Karpas-422 (cell line): ENCODE measurements at regions not wholly inside any gene's neighbourhood (a gene's known extent, or its start where the extent isn't known, plus 50 kb on each side); places are given as distances from the start of the nearest gene placed in this dataset.

Experiments
- DNase-seq: peaks from one replicate; pipeline ENCODE4 v3.0.0-alpha.2; 2015
- H2AFZ ChIP-seq: fragments of 200-600 bp; sonication (generic); 2 replicates; pipeline ENCODE4 v1.6.1; 2014; ENCODE audit warnings: antibody characterized with exemption, low read length, mixed read lengths
- H3K27ac ChIP-seq: fragments of 200-600 bp; sonication (generic); 2 replicates; pipeline ENCODE4 v1.5.1; 2014; ENCODE audit warnings: mild to moderate bottlenecking, low read length, moderate library complexity
- H3K27me3 ChIP-seq: fragments of 200-600 bp; sonication (generic); 2 replicates; pipeline ENCODE4 v1.6.1; 2014; ENCODE audit warnings: low read length, mixed read lengths
- H3K36me3 ChIP-seq: fragments of 200-600 bp; sonication (generic); 2 replicates; pipeline ENCODE4 v1.6.1; 2014; ENCODE audit warnings: low read length, mixed read lengths; ENCODE audit not compliant: insufficient read depth
- H3K4me1 ChIP-seq: fragments of 200-600 bp; sonication (generic); 2 replicates; pipeline ENCODE4 v1.6.1; 2014; ENCODE audit warnings: mild to moderate bottlenecking, low read length, mixed read lengths
- H3K4me2 ChIP-seq: fragments of 200-600 bp; sonication (generic); 2 replicates; pipeline ENCODE4 v1.6.1; 2014; ENCODE audit warnings: low read length, low read depth, mild to moderate bottlenecking; ENCODE audit not compliant: poor library complexity, severe bottlenecking
- H3K4me3 ChIP-seq: fragments of 200-600 bp; sonication (generic); 2 replicates; pipeline ENCODE4 v1.5.1; 2014; ENCODE audit warnings: mild to moderate bottlenecking, antibody characterized with exemption, low read length, mixed read lengths
- H3K79me2 ChIP-seq: fragments of 200-600 bp; sonication (generic); 2 replicates; pipeline ENCODE4 v1.6.1; 2014; ENCODE audit warnings: mild to moderate bottlenecking, low read length, mixed read lengths
- H3K9ac ChIP-seq: fragments of 200-600 bp; sonication (generic); 2 replicates; pipeline ENCODE4 v1.6.0; 2014; ENCODE audit warnings: low read length
- H3K9me2 ChIP-seq: fragments of 200-600 bp; sonication (generic), shearing (Covaris generic); replicated peaks from 2 replicates; pipeline ENCODE4 v1.6.0; 2014; ENCODE audit warnings: mild to moderate bottlenecking, low read length, moderate library complexity; ENCODE audit not compliant: insufficient read depth
- H3K9me3 ChIP-seq: fragments of 300-700, 200-600 bp; sonication (generic); 2 replicates; pipeline ENCODE4 v1.6.1; 2014; ENCODE audit warnings: low read length, mixed read lengths
- H4K20me1 ChIP-seq: fragments of 200-600 bp; sonication (generic); 2 replicates; pipeline ENCODE4 v1.6.1; 2014; ENCODE audit warnings: mild to moderate bottlenecking, antibody characterized with exemption, low read length, low read depth; ENCODE audit not compliant: insufficient read depth

DNA sequence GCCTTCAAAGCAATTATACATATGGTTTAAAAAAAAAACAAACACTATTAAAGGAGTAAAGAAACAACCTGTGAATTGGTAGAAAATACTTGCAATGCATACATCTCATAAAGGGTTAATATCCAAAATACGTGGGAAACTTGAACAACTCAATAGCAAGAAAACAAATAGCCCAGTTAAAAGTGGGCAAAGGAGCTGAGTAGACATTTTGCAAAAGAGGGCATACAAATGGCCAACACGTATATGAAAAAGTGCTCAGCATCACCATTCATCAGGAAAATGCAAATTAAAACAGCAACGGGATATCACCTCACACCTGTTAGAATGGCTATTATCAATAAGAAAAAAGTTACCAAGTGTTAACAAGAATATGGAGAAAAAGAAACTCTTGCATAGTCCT, 298.3 kb upstream of the RBMS1 start:
- no peak for DNase-seq
- Histone ChIP-seq H3K4me1 (no peaks in the 10 kb centered on the region), H3K4me3 (no peak overlapping the region), H3K27ac (no peak overlapping the region), H3K79me2 (no peaks in the 10 kb centered on the region), H3K36me3 (no peaks in the 10 kb centered on the region), H2AFZ (no peak overlapping the region), H3K9me2 (no peaks in the 10 kb centered on the region), H3K9ac (no peak overlapping the region), H4K20me1 (no peaks in the 10 kb centered on the region), H3K27me3 (no peaks in the 10 kb centered on the region), H3K9me3 (no peaks in the 10 kb centered on the region), H3K4me2 (no peak overlapping the region)

DNA sequence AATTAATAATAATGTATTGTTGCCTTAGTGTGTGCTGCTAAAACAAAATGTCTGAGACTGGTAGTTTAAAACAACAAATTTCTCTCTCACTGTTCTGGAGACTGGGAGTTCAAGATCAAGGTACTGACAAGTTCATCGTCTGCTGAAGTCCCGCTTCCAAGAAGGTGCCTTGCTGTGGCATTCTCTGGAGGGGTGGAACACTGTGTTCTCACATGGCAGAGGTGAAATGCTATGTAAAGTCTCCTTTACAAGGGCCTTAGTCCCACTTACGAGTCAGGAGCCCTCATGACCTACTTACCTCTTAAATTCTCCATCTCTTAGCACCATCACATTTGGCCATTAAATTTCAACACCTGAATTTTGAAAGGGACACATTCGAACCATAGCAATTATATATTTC, 299.2 kb upstream of the RBMS1 start:
- Histone ChIP-seq H3K9me3 (no peaks in the 10 kb centered on the region), H3K4me3 (no peak overlapping the region), H3K4me2 (no peak overlapping the region), H3K4me1 (no peaks in the 10 kb centered on the region), H3K27me3 (no peaks in the 10 kb centered on the region), H2AFZ (no peak overlapping the region), H4K20me1 (no peaks in the 10 kb centered on the region), H3K9ac (no peak overlapping the region), H3K36me3 (no peaks in the 10 kb centered on the region), H3K9me2 (no peaks in the 10 kb centered on the region), H3K27ac (no peak overlapping the region), H3K79me2 (no peaks in the 10 kb centered on the region)
- no peak for DNase-seq

GRCh38 chr2:160794926-160795325, 301.3 kb upstream of the RBMS1 start:
- DNase-seq: no peak

GRCh38 chr2:160803881-160804280, 310.3 kb upstream of the RBMS1 start:
- DNase-seq: no peak
- Histone ChIP-seq H3K4me2 (no peak overlapping the region), H3K9me3 (no peaks in the 10 kb centered on the region; the same call in 1 of the 2 replicates), H3K27ac (no peak overlapping the region), H3K9ac (no peak overlapping the region), H3K36me3 (no peaks in the 10 kb centered on the region), H4K20me1 (no peaks in the 10 kb centered on the region), H3K4me3 (no peak overlapping the region), H3K79me2 (no peaks in the 10 kb centered on the region), H2AFZ (no peak overlapping the region), H3K4me1 (peaks cover 14% of the 10 kb centered on the region), H3K27me3 (no peaks in the 10 kb centered on the region), H3K9me2 (no peaks in the 10 kb centered on the region)

More at GRCh38 chr2:160794926-160795325, 301.3 kb upstream of the RBMS1 start:
- no peak overlapping the region for H3K9ac ChIP-seq
- H3K27ac ChIP-seq: no peak overlapping the region
- no peak overlapping the region for H2AFZ ChIP-seq
- no peaks in the 10 kb centered on the region for H3K4me1 ChIP-seq
- H3K79me2 ChIP-seq: no peaks in the 10 kb centered on the region
- H3K9me2 ChIP-seq: no peaks in the 10 kb centered on the region
- H3K27me3 ChIP-seq: no peaks in the 10 kb centered on the region
- no peaks in the 10 kb centered on the region for H3K9me3 ChIP-seq
- H3K4me2 ChIP-seq: no peak overlapping the region
- H4K20me1 ChIP-seq: no peaks in the 10 kb centered on the region
- H3K4me3 ChIP-seq: no peak overlapping the region
- no peaks in the 10 kb centered on the region for H3K36me3 ChIP-seq

- Histone ChIP-seq H3K27ac (no peak overlapping the region), H3K4me1 (peaks cover 49% of the 10 kb centered on the region), H3K79me2 (no peaks in the 10 kb centered on the region), H3K9ac (no peak overlapping the region), H3K4me2 (peak overlapping the region; percentile 18), H3K4me3 (no peak overlapping the region), H4K20me1 (no peaks in the 10 kb centered on the region), H3K9me3 (no peaks in the 10 kb centered on the region; the same call in 1 of the 2 replicates), H2AFZ (no peak overlapping the region), H3K27me3 (no peaks in the 10 kb centered on the region), H3K9me2 (no peaks in the 10 kb centered on the region), H3K36me3 (no peaks in the 10 kb centered on the region)
- no peak for DNase-seq
Measured at GRCh38 chr2:160810406-160810805, 316.8 kb upstream of the RBMS1 start.

DNA sequence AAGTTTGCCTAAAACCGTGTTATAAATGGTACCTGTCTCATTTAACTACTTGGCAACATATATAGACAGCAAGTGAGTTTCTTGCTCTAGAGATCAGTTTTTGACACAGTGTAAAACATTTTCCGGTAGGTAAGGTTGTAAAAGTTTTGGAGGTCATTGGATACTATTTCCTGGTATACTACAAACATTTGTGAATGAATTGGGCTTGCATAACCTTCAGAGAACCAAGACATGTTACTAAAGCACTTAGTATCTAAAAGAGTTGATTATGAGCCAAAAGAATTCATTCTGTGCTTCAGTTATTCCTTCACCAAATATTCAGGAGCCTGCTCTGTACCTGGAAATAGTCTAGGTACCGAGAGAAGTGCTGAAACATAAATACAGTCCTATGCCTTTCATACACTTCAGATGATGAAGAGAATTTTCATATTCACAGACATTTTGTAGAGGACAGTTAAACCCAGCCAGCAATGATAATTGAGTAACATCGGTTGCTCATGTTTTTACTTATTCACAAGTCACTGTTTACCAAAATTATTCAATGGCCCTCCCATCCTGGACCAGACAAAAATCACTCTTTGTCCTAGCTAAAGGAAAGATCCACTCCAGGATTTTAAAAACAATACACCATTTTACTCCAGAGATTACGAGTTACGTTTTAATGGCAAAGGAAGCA, 319.4 kb upstream of the RBMS1 start:
- H3K9me3 ChIP-seq: no peaks in the 10 kb centered on the region
- H3K9me2 ChIP-seq: no peaks in the 10 kb centered on the region
- no peak overlapping the region for H3K4me3 ChIP-seq
- H3K9ac ChIP-seq: no peak overlapping the region
- no peaks in the 10 kb centered on the region for H3K79me2 ChIP-seq
- H3K36me3 ChIP-seq: no peaks in the 10 kb centered on the region
- peaks cover 69% of the 10 kb centered on the region for H3K4me1 ChIP-seq
- no peak for DNase-seq
- no peak overlapping the region for H3K27ac ChIP-seq
- no peak overlapping the region for H3K4me2 ChIP-seq
- peak overlapping the region; percentile 8; the same call in 1 of the 2 replicates for H2AFZ ChIP-seq
- H4K20me1 ChIP-seq: no peaks in the 10 kb centered on the region
- no peaks in the 10 kb centered on the region for H3K27me3 ChIP-seq

DNA sequence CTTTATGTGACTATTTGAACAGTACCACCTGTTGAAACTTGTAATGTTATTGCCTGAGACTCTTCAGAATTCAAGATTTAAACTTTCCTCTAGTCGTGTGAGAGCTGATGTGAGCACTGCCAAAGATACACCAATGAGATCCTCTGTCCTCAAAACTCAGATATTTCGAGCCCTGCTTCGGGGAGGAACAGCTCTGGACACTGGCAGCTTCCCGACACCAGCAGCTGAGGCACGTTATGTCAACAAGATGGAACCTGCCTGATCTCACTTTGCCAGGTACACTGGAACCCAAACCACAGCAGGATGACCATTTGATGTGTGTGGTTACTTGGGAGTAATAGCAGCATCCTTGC, 319.9 kb upstream of the RBMS1 start:
- no peaks in the 10 kb centered on the region for H3K9me3 ChIP-seq
- no peak overlapping the region for H3K4me2 ChIP-seq
- no peak for DNase-seq
- no peaks in the 10 kb centered on the region for H3K9me2 ChIP-seq
- no peaks in the 10 kb centered on the region for H3K36me3 ChIP-seq
- H3K79me2 ChIP-seq: no peaks in the 10 kb centered on the region
- no peaks in the 10 kb centered on the region for H3K27me3 ChIP-seq
- no peak overlapping the region for H3K4me3 ChIP-seq
- H2AFZ ChIP-seq: peak overlapping the region; percentile 8; the same call in 1 of the 2 replicates
- H3K9ac ChIP-seq: no peak overlapping the region
- no peaks in the 10 kb centered on the region for H4K20me1 ChIP-seq
- H3K27ac ChIP-seq: no peak overlapping the region
- H3K4me1 ChIP-seq: peaks cover 69% of the 10 kb centered on the region

DNA sequence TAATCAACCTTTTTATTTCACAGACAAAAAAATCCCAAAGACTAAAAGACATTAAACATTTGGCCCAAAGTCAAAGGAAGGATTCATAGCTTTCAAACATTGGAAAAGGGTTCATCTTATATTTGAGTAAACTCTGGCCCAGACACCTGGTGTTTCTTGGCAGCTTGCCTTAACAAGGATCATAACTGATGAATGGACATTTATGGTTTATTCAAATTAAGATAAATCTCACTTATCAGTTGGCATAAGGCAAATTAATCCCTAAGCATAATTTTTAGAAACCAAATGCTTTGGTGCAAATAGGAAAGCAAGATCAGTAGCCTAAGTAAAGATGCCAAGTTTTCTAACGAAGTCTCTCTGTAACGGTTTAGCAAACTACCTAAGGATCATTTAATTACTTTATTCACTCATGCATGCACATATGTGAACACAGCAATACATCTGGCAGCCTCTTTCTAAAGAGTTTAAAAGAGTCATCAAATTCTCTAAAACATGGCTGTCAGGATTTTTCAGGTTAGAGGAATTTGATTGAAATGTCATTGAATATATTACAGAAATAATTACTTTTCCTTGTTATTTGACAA, 323.4 kb upstream of the RBMS1 start:
- H3K4me3 ChIP-seq: no peak overlapping the region
- H3K36me3 ChIP-seq: peaks cover 5% of the 10 kb centered on the region; the same call in 1 of the 2 replicates
- 0 out of 2 replicates have a peak overlapping the region, but pooled peaks have one; percentile 41 for H2AFZ ChIP-seq
- H4K20me1 ChIP-seq: no peaks in the 10 kb centered on the region
- H3K9me3 ChIP-seq: peaks cover 10% of the 10 kb centered on the region
- no peaks in the 10 kb centered on the region for H3K27me3 ChIP-seq
- peaks cover 53% of the 10 kb centered on the region for H3K4me1 ChIP-seq
- peak overlapping the region; percentile 30; the same call in 1 of the 2 replicates for H3K9ac ChIP-seq
- H3K79me2 ChIP-seq: no peaks in the 10 kb centered on the region
- DNase-seq: peak; percentile 78
- H3K9me2 ChIP-seq: no peaks in the 10 kb centered on the region
- peak overlapping the region; percentile 66 for H3K4me2 ChIP-seq
- H3K27ac ChIP-seq: peak overlapping the region; percentile 84
